Epithelial cell of esophagus (primary cell): ENCODE measurements at regions not wholly inside any gene's neighbourhood (a gene's known extent, or its start where the extent isn't known, plus 50 kb on each side); places are given as distances from the start of the nearest gene placed in this dataset.

Experiments
- DNase-seq: peaks from one replicate; pipeline ENCODE4 v3.0.0; 2010; ENCODE audit warnings: low read depth
- H3K4me3 ChIP-seq: 2 replicates; pipeline ENCODE4 v1.5.1; 2011; ENCODE audit warnings: mild to moderate bottlenecking, low read length, control low read depth
- TF ChIP-seq, protein P1 (sequence below): IDR thresholded peaks from 2 replicates; pipeline ENCODE4 v1.5.1; 2011; ENCODE audit warnings: low read depth, mild to moderate bottlenecking, low read length, control low read depth, inconsistent platforms; ENCODE audit not compliant: insufficient read depth; ENCODE audit errors: missing control alignments

DNA sequence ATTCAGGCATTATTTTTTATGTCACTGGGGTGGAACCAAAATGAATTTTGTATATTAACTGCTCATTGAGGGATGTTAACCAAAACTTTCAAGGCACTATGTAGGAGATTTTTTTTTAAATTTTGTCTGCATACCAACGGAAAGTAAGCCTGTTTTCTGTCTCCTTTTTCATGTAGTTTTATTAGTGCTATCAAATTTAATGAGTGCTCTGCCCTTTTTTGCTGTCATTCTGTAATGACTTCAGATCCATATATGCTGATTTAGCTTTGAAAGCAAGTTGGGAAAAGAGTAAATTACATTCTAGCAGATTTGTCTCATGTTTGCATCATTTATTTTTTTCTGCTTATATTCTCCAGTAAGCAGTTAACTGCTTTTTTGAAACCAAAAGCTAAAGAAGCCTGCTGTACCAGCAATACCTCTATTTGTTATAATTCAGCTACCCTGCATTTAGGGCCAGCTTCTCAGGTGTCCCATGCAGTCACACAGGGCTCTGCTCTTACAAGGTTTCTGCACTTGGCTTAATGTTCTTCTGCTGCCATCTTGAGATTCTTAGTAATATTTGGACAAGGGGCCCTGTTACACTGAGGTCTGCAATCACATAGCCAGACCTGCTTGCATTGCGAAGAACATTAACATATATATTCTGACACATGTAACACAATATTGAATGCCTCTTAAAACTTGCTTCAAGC is 429.0 kb downstream of the UTRN start:
- no peak overlapping the region for H3K4me3 ChIP-seq
- no peak for DNase-seq
- TF ChIP-seq, protein P1, sequence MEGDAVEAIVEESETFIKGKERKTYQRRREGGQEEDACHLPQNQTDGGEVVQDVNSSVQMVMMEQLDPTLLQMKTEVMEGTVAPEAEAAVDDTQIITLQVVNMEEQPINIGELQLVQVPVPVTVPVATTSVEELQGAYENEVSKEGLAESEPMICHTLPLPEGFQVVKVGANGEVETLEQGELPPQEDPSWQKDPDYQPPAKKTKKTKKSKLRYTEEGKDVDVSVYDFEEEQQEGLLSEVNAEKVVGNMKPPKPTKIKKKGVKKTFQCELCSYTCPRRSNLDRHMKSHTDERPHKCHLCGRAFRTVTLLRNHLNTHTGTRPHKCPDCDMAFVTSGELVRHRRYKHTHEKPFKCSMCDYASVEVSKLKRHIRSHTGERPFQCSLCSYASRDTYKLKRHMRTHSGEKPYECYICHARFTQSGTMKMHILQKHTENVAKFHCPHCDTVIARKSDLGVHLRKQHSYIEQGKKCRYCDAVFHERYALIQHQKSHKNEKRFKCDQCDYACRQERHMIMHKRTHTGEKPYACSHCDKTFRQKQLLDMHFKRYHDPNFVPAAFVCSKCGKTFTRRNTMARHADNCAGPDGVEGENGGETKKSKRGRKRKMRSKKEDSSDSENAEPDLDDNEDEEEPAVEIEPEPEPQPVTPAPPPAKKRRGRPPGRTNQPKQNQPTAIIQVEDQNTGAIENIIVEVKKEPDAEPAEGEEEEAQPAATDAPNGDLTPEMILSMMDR = no peak

DNA sequence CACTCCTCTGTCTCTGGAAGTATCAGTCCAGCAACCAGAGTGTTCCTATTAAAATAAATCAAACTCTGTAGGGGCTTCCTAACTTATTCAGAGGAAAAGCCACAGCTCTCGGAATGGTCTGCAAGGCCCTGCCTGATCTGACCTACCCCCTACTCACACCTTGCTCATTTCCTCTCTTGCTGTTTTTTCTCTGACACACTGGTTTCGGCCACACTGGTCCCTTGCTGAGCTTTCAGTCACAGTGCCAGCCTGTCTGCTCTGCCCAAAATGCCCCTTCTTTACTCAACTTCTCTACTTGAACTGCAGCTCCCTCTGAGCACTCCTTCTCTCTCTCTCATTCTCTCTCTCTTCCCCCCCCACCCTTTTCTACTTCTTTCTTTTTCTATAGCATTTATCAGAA is 430.2 kb downstream of the UTRN start:
- TF ChIP-seq, protein P1 = no peak
- no peak overlapping the region for H3K4me3 ChIP-seq
- DNase-seq = no peak

DNA sequence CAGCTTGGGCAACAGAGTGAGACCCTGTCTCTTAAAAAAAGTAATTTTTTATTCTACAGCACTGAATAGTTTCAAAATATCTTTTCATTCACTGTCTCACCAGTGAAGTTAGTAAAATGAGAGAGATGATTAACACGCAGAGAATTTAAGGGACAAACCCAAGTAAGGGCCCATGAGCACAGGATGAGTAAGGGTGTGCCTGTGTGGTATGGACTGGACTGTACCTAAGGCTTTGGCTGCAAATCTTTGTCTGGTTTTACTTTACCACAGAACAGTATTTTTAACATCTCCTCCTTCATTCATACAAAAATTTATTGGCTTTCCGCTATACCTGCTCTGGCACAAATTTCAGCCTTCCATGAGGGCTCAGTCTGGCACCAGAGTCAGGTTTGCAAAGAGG is 433.3 kb downstream of the UTRN start:
- H3K4me3 ChIP-seq = no peak overlapping the region
- TF ChIP-seq, protein P1 = no peak
- DNase-seq = peak; percentile 72

DNA sequence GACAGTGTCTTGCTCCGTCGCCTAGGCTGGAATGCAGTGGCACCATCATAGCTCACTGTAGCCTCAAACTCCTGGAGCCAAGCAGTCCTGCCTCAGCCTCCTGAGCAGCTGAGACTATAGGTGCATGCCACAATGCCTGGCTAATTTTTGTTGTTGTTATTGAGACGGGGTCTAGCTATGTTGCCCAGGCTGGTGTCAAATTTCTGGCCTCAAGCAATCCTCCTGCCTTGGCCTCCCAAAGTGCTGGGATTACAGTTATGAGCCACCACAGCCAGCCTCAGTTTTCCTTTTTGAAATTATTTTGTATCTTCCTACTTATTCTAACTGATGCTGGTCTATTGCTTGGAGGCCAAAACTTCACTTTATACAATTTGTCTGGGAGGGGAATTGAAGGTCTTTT is 436.1 kb downstream of the UTRN start:
- TF ChIP-seq, protein P1 = no peak
- H3K4me3 ChIP-seq = no peak overlapping the region
- DNase-seq = no peak

DNA sequence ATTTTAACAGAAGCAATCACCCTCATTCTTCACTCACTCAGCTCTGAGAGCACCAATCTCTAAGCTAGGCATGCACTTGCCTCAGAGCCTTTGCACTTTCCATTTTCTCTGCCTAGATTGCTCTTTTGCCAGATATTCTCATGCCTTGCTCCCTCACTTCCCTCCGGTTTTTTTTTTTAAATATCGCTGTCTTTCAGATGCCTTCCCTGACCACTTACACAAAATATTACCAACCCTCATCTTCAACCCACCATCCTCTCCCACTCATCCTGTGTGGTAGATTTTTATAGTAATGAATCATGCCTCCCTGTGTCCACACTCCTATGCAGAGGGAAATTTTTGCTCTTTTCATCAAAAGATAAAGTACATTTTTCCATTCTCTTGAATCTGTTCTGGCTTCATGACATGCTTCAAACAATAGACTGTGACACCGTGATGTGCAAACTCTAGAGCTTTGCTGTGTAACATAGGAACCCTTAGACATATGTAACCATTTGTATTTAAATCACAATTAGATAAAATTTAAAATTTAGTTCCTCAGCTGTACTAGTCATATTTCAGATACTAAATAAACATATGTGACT is 437.1 kb downstream of the UTRN start:
- DNase-seq = no peak
- TF ChIP-seq, protein P1 = no peak

DNA sequence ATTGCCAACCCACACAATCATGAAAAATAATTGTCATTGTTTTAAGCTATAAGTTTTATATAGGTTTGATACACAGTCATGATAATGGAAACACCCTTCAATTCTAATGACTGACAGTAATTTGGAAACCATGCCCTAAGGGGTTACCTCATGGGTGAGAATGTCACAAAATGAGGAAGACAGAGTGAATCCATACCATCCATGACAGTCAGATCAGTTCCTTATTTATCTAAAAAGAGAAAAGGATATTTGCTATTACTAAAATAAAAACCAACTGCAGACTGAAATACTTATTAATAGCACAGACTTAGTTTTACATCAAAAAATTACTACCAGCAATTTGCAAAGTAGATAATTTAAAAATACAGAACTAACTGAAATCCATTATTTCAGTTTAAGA is 437.8 kb downstream of the UTRN start:
- TF ChIP-seq, protein P1 = no peak
- H3K4me3 ChIP-seq = no peak overlapping the region
- no peak for DNase-seq

More for the DNA sequence above, 437.1 kb downstream of the UTRN start:
- no peak overlapping the region for H3K4me3 ChIP-seq

DNA sequence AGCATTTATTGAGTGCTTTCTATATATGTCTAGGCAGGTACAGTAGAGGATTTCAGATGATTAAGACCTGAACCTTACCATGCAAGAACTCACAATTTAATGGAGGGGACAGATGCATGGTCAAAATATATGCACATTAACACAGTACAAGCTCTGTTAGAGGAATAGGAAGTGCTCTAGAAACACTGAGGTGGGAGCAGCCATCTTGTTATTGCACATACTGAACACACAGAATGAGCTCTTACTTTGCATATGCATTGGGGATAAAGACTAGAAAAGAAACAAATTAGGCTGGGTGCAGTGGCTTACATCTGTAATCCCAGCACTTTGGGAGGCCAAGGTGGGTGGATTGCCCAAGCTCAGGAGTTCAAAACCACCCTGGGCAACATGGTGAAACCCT is 438.3 kb downstream of the UTRN start:
- DNase-seq = no peak
- H3K4me3 ChIP-seq = no peak overlapping the region
- TF ChIP-seq, protein P1 = no peak
